Naive thymus-derived CD4-positive, alpha-beta T cell (primary cell): ENCODE measurements at regions not wholly inside any gene's neighbourhood (a gene's known extent, or its start where the extent isn't known, plus 50 kb on each side); places are given as distances from the start of the nearest gene placed in this dataset.

ENCODE experiments used
- ATAC-seq: fragments of 150-1000 bp; cut with Tn5 transposase; 2 replicates; pipeline ENCODE4 v1.10.0; 2021; ENCODE audit warnings: mild to moderate bottlenecking, moderate library complexity
- CTCF ChIA-PET: fragments of 350-600 bp; sonication (Branson Sonifier 250); formaldehyde crosslinking; loops from one replicate; lab custom pipeline; 2021; ENCODE audit warnings: antibody characterized with exemption; lab: Charles Lee
- POLR2A ChIA-PET: fragments of 350-600 bp; sonication (Branson Sonifier 250); formaldehyde crosslinking; loops from one replicate; lab custom pipeline; 2021; ENCODE audit warnings: antibody characterized with exemption, inconsistent platforms; lab: Charles Lee
- DNase-seq, 9 donors: peaks; one replicate each; pipeline versions ENCODE4 v3.0.0 to v3.0.0-alpha.2; 2020 to 2022; ENCODE audit warnings: mixed read lengths in 1 of 9
- H3K27ac ChIP-seq: one replicate; pipeline ENCODE4 v1.7.0; 2013; ENCODE audit warnings: mild to moderate bottlenecking, low read depth, low read length, moderate library complexity
- H3K27me3 ChIP-seq, 2 donors: one replicate each; pipeline ENCODE4 v1.7.0; 2013; ENCODE audit warnings: low read length in 2 of 2, mild to moderate bottlenecking in 2 of 2, moderate library complexity in 2 of 2; ENCODE audit not compliant: control insufficient read depth in 2 of 2, insufficient read depth in 2 of 2
- H3K36me3 ChIP-seq, 3 experiments: 1 replicate in 2 of 3; 2 replicates in 1 of 3; pipeline ENCODE4 v1.7.0; 2013; ENCODE audit warnings: low read length in 3 of 3, mild to moderate bottlenecking in 3 of 3, moderate library complexity in 1 of 3; ENCODE audit not compliant: insufficient read depth in 3 of 3, control insufficient read depth in 2 of 3
- H3K4me1 ChIP-seq, 2 donors: one replicate each; pipeline ENCODE4 v1.7.0; 2013; ENCODE audit warnings: low read length in 2 of 2, mild to moderate bottlenecking in 2 of 2, moderate library complexity in 1 of 2; ENCODE audit not compliant: control insufficient read depth in 2 of 2, insufficient read depth in 2 of 2
- H3K4me3 ChIP-seq: 2 replicates; pipeline ENCODE4 v1.7.0; 2013; ENCODE audit warnings: mild to moderate bottlenecking, low read length
- H3K9me3 ChIP-seq, 3 experiments: 1 replicate in 2 of 3; 2 replicates in 1 of 3; pipeline ENCODE4 v1.7.0; 2013; ENCODE audit warnings: low read length in 3 of 3; ENCODE audit not compliant: control insufficient read depth in 2 of 3
- H3K27ac Mint-ChIP-seq, 9 donors: one replicate each; pipeline ENCODE4 v1.8.0; 2020 to 2022; ENCODE audit warnings: mixed read lengths in 9 of 9, mild to moderate bottlenecking in 8 of 9, moderate library complexity in 5 of 9, inconsistent platforms in 2 of 9
- H3K27me3 Mint-ChIP-seq, 5 donors: one replicate each; pipeline ENCODE4 v1.8.0; 2021 to 2022; ENCODE audit warnings: mixed read lengths in 5 of 5, mild to moderate bottlenecking in 1 of 5
- H3K36me3 Mint-ChIP-seq, 5 donors: one replicate each; pipeline ENCODE4 v1.8.0; 2020 to 2022; ENCODE audit warnings: mixed read lengths in 5 of 5, mild to moderate bottlenecking in 3 of 5, inconsistent platforms in 1 of 5
- H3K4me1 Mint-ChIP-seq, 7 donors: one replicate each; pipeline ENCODE4 v1.8.0; 2020 to 2022; ENCODE audit warnings: mixed read lengths in 7 of 7, mild to moderate bottlenecking in 3 of 7, inconsistent platforms in 1 of 7
- H3K4me3 Mint-ChIP-seq, 10 donors: one replicate each; pipeline ENCODE4 v1.8.0; 2020 to 2022; ENCODE audit warnings: mild to moderate bottlenecking in 10 of 10, mixed read lengths in 10 of 10, moderate library complexity in 6 of 10, inconsistent platforms in 2 of 10
- H3K9me3 Mint-ChIP-seq, 11 donors: one replicate each; pipeline ENCODE4 v1.8.0; 2020 to 2022; ENCODE audit warnings: mixed read lengths in 11 of 11, mild to moderate bottlenecking in 4 of 11, inconsistent platforms in 1 of 11, moderate library complexity in 1 of 11
- intact Hi-C, 2 donors: fragments of 100-400 bp; cut with micrococcal nuclease; formaldehyde crosslinking; loops; one replicate each; pipeline ENCODE4 v1.15.1; 2023

- POLR2A ChIA-PET: no interaction called here
- Mint-ChIP-seq H3K36me3 (peaks cover 0 to 7% (median 0%) of the 10 kb centered on the region in 5 donors), H3K4me3 (no peak overlapping the region), H3K27me3 (no peaks in the 10 kb centered on the region), H3K9me3 (peaks cover 7 to 38% (median 20%) of the 10 kb centered on the region in 11 donors), H3K27ac (no peak overlapping the region), H3K4me1 (no peaks in the 10 kb centered on the region)
- no peaks in the 10 kb centered on the region for H3K4me1 ChIP-seq
- no peak overlapping the region for H3K27ac ChIP-seq
- intact Hi-C loops: no loop called here
- no peak overlapping the region for H3K4me3 ChIP-seq
- ATAC-seq (no peak), DNase-seq (no peak)
- H3K27me3 ChIP-seq: no peaks in the 10 kb centered on the region
- no peaks in the 10 kb centered on the region for H3K36me3 ChIP-seq
- H3K9me3 ChIP-seq: peaks cover 0 to 14% (median 6%) of the 10 kb centered on the region in 3 experiments
- CTCF ChIA-PET: no interaction called here
Observed at GRCh38 chr14:86971292-86971691, 1021.7 kb downstream of the GALC start.

- no peaks in the 10 kb centered on the region for H3K27me3 ChIP-seq
- Mint-ChIP-seq H3K9me3 (peaks cover 0 to 18% (median 8%) of the 10 kb centered on the region in 11 donors), H3K4me3 (no peak overlapping the region), H3K27me3 (no peaks in the 10 kb centered on the region), H3K36me3 (peaks cover 0 to 5% (median 0%) of the 10 kb centered on the region in 5 donors), H3K27ac (no peak overlapping the region), H3K4me1 (no peaks in the 10 kb centered on the region)
- H3K27ac ChIP-seq: no peak overlapping the region
- H3K4me3 ChIP-seq: no peak overlapping the region
- POLR2A ChIA-PET: no interaction called here
- intact Hi-C loops: no loop called here
- no peak for DNase-seq
- H3K36me3 ChIP-seq: no peaks in the 10 kb centered on the region
- CTCF ChIA-PET: no interaction called here
- no peaks in the 10 kb centered on the region for H3K4me1 ChIP-seq
- H3K9me3 ChIP-seq: no peaks in the 10 kb centered on the region
- ATAC-seq: no peak
Observed at GRCh38 chr14:86961106-86961716, 1031.8 kb downstream of the GALC start.

- no peaks in the 10 kb centered on the region for H3K9me3 ChIP-seq
- ChIA-PET POLR2A (no interaction called here), CTCF (no interaction called here)
Observed at GRCh38 chr14:86955771-86956354, 1037.1 kb downstream of the GALC start.

GRCh38 chr14:86954623-86955022 lies 1038.4 kb downstream of the GALC start:
- no peaks in the 10 kb centered on the region for H3K27me3 ChIP-seq
- no peaks in the 10 kb centered on the region for H3K36me3 ChIP-seq
- no peak overlapping the region for H3K4me3 Mint-ChIP-seq
- ATAC-seq: no peak
- no peak overlapping the region for H3K4me3 ChIP-seq
- POLR2A ChIA-PET: no interaction called here
- intact Hi-C loops: no loop called here
- DNase-seq: no peak
- CTCF ChIA-PET: interaction anchor here (0.6 kb wide), 1 partner anchor 72 kb away, joined by 3 read pairs; no protein-coding TSS in a partner anchor
- H3K27me3 Mint-ChIP-seq: no peaks in the 10 kb centered on the region
- no peak overlapping the region for H3K27ac Mint-ChIP-seq
- no peaks in the 10 kb centered on the region for H3K4me1 Mint-ChIP-seq
- peaks cover 0 to 4% (median 0%) of the 10 kb centered on the region in 5 donors for H3K36me3 Mint-ChIP-seq
- H3K4me1 ChIP-seq: no peaks in the 10 kb centered on the region
- peaks cover 0 to 10% (median under 1%) of the 10 kb centered on the region in 11 donors for H3K9me3 Mint-ChIP-seq
- no peak overlapping the region for H3K27ac ChIP-seq
- H3K9me3 ChIP-seq: no peaks in the 10 kb centered on the region

More at GRCh38 chr14:86955771-86956354, 1037.1 kb downstream of the GALC start:
- no peak overlapping the region for H3K4me3 Mint-ChIP-seq
- ATAC-seq (no peak), DNase-seq (no peak)
- no peaks in the 10 kb centered on the region for H3K4me1 Mint-ChIP-seq
- Histone ChIP-seq H3K4me3 (no peak overlapping the region), H3K4me1 (no peaks in the 10 kb centered on the region), H3K27me3 (no peaks in the 10 kb centered on the region), H3K27ac (no peak overlapping the region), H3K36me3 (no peaks in the 10 kb centered on the region)
- no peaks in the 10 kb centered on the region for H3K27me3 Mint-ChIP-seq
- H3K9me3 Mint-ChIP-seq: peaks cover 0 to 6% (median 1%) of the 10 kb centered on the region in 11 donors
- no peak overlapping the region for H3K27ac Mint-ChIP-seq
- no peaks in the 10 kb centered on the region for H3K36me3 Mint-ChIP-seq
- intact Hi-C loops: no loop called here

GRCh38 chr14:86946446-86946845 lies 1046.5 kb downstream of the GALC start:
- ATAC-seq (no peak), DNase-seq (no peak)
- Mint-ChIP-seq H3K27ac (no peak overlapping the region), H3K27me3 (no peaks in the 10 kb centered on the region), H3K4me1 (no peaks in the 10 kb centered on the region), H3K36me3 (peaks cover 0 to 4% (median 0%) of the 10 kb centered on the region in 5 donors), H3K9me3 (peaks cover 0 to 9% (median 0%) of the 10 kb centered on the region in 11 donors), H3K4me3 (no peak overlapping the region)
- Histone ChIP-seq H3K27me3 (no peaks in the 10 kb centered on the region), H3K4me1 (no peaks in the 10 kb centered on the region), H3K27ac (no peak overlapping the region), H3K9me3 (no peaks in the 10 kb centered on the region), H3K4me3 (no peak overlapping the region), H3K36me3 (no peaks in the 10 kb centered on the region)
- ChIA-PET CTCF (no interaction called here), POLR2A (no interaction called here)
- intact Hi-C loops: no loop called here

GRCh38 chr14:86944434-86944833 lies 1048.5 kb downstream of the GALC start:
- no peaks in the 10 kb centered on the region for H3K36me3 ChIP-seq
- H3K4me3 ChIP-seq: no peak overlapping the region
- no peaks in the 10 kb centered on the region for H3K27me3 ChIP-seq
- H3K27ac Mint-ChIP-seq: no peak overlapping the region
- no peak overlapping the region for H3K4me3 Mint-ChIP-seq
- H3K4me1 Mint-ChIP-seq: no peaks in the 10 kb centered on the region
- peaks cover 0 to 7% (median 0%) of the 10 kb centered on the region in 11 donors for H3K9me3 Mint-ChIP-seq
- ATAC-seq: no peak
- H3K27ac ChIP-seq: no peak overlapping the region
- no peaks in the 10 kb centered on the region for H3K36me3 Mint-ChIP-seq
- H3K9me3 ChIP-seq: no peaks in the 10 kb centered on the region
- no peaks in the 10 kb centered on the region for H3K27me3 Mint-ChIP-seq
- DNase-seq: no peak
- H3K4me1 ChIP-seq: no peaks in the 10 kb centered on the region
- intact Hi-C loops: no loop called here
- POLR2A ChIA-PET: no interaction called here
- CTCF ChIA-PET: no interaction called here
